SIG-M5 (cell line): ENCODE measurements at regions not wholly inside any gene's neighbourhood (a gene's known extent, or its start where the extent isn't known, plus 50 kb on each side); places are given as distances from the start of the nearest gene placed in this dataset.

Experiments used
- DNase-seq: peaks from one replicate; lab custom pipeline; 2025; lab: John Stamatoyannopoulos, UW

DNA sequence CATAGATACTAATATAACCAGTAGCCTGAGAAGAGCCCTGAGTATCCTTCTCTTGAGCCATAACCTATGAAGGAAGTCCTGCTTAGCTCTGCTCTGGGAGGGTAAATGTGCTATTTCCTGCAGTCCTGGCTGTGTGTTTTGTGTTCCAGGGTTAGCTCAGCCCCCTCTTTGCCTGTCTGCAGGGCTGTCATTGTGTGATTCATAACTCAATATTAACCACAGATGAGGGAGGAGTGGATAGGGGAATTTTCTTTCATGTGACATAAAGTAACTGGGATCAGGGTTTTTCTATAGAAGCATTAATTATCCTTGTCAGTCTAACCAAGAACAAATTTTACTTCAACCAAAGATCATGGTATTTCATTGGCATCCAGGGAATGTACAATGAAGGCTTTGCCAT is 183.3 kb upstream of the ZBTB20 start:
- DNase-seq, result no peak

DNA sequence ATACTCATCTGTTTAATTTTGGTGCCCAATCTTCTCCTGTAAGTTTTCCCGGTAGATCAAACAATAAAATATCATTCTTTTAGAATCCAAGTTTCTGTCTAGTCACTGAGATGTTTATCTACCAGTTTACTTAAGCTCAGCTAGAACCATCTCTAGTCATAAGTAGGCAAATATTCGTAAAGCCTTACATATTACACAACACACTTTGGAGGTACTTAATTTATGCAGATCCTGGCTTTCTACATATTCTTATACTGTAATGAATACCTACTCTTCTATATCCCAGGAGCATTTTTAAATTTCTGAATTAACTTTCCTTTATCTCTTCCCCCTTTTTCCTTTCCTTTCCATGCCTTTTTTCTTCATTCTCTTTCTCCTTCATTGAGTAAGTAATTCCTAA is 185.9 kb upstream of the ZBTB20 start:
- DNase-seq, result no peak

DNA sequence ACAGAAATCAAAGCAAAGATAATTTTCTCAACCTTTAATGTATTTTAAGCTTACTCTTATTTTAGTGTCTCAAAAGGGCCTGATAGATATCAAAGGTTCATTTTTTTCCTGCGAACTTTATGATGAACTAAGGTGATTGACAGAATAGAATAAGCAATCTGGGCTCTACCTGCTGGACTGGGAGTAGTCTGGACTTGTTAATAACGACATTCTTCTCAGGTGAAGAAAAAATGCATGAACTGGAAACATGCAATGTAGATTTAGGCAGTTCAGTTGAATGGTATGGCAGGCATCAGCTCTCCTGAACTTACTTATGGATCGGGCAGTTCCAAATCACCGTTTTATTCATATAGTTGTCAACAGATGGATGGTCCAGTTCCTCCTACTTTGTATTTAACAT is 189.7 kb upstream of the ZBTB20 start:
- no peak for DNase-seq

DNA sequence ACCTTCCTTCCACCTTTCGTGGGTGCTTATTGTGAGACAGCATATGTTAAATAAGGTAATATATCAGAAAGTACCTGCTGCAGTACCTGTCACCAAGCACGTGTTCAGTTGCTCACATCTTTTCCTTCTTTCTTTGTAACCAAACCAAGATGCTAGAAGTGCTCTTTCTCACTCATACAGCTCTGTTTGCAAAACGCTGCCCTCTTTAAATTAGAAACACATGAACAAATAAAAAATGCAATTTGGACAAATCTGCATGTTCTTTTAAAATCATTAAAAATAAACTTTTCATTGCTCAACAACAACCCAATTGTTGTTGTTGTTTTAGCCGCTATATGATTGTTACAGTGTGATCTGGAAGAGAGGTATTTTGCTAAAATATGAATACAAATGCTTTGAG is 193.5 kb upstream of the ZBTB20 start:
- DNase-seq, result no peak

DNA sequence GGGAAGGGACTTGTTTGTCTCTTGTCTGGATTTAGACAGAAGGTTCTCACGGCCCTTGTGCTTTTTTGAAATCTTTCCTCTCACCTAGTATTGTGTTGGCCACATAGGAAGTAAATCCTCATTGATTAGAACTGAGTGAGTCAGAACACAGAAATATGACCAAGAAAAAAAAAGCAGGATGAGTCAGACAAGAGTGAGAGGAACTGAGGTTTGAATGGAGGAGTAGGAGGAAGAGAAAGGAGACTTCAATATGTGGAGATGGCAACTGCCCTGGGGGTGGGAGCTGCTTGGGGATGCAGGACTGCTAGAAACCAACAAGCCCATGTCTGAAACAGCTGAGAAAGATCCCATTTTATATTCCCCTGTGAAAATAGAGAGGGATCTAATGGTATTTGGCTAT is 194.1 kb upstream of the ZBTB20 start:
- no peak for DNase-seq

DNA sequence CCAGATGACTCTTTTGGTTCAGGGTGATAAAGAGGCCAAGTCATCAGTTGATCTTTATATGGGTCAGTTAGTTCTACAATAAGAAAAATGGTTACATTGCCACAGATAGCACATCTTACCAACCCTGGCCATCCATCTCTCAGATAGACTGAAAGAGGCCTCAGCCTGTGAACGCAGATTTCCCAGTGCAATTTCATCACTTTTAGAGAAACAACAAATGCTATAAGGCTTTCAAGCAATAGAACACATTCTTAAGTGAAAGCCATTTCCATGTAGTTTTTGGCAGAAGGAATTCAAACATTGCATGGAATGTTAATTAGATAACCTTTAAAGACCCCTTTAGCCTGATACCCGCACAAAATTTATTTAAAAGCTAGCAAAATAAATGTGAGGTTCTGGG is 200.6 kb upstream of the ZBTB20 start:
- no peak for DNase-seq

DNA sequence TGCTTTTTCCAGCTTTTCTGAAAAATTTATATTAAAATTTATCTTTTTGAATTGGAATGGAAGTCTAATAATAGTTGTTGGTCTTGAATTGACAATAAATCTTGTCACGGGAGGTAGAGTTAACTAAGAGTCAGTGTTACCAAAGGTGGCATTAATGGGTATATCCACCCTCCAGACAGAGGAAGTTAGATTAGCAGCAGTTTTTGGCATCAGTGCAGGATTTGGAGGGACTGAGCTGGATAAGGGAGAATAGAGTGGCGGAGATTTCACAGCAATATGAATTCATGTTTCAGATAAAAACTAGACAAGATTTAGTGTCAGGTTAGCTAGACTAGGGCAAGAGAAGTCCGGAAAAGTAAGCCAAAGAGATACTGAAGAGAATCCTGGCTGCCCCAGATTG is 201.3 kb upstream of the ZBTB20 start:
- no peak for DNase-seq

DNA sequence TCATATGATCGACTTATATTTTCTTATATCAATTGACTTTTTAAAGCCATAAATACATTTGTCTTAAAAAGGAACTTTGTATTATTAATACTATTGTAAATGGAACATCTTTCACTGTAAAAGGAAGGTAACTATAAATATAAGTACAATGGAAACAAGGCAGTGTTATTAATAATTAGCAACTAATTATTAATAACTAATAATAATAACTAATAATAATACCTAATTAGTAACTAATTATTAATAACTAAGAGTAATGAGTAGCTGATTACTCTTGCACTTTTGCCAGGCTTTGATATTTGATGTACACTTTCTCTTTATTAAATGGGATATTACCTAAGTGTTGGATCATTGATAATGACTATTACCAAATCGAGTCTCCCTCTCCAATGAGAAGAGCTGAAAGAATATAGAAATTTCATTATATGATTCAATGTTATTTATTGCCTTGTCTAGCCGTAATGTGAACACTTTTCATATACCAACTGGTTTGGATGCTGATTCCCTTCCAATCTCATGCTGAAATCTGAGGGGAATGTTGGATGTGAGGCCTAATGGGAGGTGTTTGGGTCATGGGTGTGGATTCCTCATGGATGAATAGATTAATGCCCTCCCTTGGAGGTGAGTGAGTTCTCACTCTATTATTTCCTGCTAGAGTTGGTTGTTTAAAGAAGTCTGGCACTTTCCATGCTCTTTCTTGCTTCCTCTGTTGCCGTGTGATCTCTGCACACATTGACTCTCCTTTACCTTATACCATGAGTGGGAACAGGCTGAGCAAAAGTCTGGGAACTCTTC is 202.1 kb upstream of the ZBTB20 start:
- DNase-seq, result no peak

DNA sequence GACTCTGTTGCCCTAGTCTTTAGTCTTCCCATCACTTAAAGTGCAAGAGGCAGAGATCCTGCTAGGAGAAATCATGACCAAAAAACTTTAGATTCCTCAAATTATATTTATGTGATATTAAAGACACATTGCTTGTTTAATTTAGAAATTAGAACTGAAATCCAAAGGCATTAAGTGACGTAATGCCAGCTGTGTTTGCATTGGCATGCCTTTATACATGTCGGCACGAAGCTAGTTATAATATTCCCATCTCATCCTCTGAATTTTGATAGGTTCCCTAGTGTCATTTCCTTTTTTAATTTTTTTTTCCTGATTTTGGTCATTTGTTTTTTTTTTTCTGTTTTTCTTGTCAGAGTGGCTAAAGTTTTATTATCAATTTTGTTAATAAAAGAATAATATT is 203.5 kb upstream of the ZBTB20 start:
- DNase-seq, result no peak

DNA sequence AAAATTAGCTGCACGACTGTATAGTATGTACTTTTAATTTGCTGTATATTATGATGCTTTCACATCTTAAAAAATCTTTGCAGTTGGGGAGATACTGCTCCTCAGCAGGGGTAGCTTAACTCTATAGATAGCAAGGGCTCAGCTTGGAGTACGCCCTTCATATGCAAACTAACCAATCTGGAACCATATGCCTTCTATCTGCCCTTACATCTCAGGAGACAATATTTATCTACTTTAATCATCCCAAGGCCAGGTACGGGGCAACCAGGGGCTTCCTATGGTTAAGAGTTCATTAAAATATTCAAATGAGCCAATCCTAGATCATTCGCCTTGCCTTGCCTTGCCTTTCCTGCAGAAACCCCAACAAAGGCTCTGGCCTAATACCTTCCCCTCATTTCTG is 204.1 kb upstream of the ZBTB20 start:
- DNase-seq, result no peak

DNA sequence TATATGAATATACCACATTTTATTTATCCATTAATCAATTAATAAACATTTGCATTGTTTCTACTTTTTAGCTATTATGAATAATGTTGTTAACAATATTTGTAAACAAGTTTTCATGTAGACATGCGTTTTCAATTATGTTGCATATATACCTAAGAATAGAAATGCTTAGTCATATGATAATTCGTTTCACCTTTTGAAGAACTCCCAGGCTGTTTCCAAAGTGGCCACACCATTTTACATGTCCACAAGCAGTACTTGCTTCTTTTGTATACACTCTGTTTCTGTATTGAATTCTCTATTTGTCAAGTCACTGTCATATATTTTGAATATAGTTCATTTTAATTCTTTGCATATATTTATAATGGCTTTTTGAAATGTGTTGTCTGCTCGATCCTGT is 206.9 kb upstream of the ZBTB20 start:
- no peak for DNase-seq

DNA sequence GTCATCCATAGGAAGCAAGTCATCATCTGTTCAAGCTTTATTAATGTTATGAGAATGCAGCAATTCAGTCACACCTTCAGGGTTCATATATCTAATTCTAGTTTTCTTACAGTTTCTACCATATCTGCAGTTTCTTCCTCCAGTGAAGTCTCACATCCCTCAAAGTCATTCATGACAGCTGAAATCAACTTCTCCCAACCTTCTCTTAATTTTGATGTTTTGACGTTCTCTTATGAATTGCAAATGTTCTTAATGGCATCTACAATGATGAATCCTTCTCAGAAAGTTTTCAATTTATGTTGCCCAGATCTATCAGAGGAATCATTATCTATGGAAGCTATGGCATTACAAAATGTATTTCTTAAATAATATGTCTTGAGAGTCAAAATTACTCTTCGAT is 210.4 kb upstream of the ZBTB20 start:
- DNase-seq, result no peak

DNA sequence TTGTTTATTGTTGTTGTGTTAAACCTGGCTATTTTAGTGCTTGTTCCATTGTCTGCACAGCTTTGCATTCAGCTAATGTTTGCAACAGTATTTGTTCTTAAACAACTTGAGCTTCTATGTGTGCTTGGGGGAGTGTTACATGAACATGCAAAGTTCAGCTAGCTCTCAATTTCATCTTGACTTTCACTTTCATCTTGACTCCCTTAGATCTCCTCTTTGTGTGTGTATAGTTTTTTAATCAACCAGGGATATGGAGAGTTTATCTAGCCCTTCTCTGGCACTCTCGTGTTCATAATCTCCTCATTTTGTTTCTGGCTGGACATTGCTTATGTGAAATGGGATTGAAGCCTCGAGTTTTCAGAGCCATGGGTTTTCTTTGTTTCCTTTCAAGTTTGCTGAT is 212.4 kb upstream of the ZBTB20 start:
- no peak for DNase-seq

DNA sequence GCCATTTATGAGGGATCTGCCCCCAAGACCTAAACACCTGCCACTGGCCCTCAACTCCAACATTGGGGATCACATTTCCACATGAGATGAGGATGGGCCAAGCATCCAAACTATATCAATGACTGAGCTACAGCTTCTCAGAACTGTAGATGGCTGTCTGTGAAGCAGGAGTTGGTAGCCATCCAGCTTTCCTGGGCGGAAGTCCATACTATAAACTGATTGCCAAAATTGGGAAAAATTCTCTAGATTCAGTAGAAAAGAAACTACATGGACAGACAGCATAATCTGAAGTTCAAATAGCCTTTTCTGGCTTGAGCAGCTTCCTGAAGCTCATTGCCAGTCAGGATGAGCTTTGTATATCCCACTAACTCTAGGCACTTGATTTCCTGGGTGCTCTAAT is 214.7 kb upstream of the ZBTB20 start:
- DNase-seq, result no peak

DNA sequence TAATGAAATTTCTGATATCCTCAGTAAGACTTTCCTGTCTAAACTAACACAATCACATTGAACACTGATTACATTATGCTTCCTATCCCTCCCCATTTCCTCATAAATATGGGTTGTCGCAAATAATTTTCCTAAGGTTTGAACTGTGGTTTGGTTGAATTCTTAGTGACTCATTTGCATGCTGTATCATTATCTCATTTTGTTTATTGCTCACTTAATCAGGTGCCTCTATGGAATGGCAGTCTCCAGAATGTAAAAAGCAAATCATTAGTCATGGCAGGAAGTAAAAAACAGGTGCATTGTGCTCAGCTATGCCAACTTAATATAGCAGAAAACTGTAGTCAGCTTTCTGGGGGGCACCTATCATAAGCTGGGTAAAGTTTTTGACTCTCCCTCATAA is 216.0 kb upstream of the ZBTB20 start:
- no peak for DNase-seq

DNA sequence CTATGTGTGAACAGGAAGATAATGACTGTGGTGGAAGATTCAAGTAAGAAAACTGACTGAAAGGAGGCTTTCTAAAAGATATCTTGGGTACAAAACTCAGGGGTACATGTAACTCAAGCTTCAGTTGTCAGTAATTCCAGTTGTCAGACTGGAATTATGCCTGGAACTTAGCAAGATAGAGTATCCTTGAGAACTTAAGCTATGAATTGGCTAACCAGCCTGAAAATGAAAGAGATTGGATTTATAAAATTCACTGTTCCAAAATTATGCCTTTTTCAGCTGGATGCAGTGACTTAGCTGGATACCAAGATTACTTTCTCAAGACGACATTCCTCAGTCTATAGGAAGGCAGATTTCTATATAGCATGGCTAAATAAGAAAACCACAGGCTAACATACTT is 221.9 kb upstream of the ZBTB20 start:
- no peak for DNase-seq

DNA sequence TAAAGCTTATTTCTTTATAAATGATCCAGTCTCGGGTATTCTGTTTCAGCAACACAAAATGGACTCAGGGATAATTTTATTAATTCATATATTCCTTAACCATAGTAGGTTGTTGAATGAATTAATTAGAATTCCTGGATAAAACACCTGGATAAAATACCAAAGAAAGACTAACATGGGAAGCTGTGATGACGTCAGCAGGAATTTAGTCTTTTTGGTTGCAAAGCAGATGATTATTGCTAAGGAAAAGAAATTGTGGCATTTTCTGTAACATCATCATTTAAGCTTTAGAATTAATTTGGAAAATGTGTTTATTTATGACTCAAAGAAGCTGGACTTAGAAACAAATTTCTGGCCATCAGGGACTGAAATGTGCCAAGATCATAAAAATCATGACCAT is 228.3 kb upstream of the ZBTB20 start:
- no peak for DNase-seq

DNA sequence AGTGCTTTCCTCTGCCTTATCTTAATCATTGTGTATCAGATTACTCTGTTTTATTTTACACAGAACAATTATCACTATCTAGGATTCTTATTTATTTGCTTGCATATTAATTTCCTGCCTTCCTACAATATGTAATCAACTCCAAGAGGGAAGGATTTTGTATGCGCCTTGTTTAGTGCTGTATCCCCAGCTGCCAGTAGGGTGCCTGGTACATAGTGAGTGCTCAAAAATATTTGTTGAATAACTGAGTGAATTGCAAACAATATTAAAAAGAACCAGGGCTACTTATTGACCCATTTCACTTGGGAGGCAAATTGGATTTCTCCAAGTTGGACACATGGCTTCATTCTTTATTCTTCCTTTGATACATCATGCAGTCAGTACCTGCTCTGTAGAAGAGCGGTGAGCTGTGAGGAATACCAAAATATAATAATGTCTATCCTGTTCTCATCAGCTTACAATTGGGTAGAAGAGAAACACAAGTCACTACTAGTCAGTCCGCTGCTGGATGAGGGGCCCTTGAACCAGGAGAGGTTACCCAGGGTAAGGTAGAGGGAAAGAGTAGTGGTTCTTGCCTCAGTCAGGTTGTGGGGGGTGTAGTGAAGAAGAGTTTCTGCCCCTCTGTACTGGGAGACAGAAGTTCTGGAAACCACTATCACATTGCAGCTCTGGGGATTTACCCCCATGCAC is 233.9 kb upstream of the ZBTB20 start:
- DNase-seq, result no peak

DNA sequence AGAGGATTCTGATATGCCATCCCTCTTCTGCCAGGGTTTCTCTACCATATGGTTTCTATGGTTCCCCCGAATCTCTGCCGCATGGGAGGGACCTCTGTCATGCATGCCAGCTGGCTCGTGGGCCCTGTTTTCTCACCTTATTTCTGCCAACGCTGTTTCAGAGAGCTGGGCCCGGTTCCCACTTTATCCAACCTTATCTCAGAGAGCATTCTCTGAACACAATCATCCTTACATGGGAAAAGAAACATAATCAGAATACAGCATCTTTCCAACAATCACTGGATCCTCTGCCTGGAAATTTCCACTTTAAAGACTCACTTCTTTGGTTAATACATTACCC is 234.5 kb upstream of the ZBTB20 start:
- no peak for DNase-seq

DNA sequence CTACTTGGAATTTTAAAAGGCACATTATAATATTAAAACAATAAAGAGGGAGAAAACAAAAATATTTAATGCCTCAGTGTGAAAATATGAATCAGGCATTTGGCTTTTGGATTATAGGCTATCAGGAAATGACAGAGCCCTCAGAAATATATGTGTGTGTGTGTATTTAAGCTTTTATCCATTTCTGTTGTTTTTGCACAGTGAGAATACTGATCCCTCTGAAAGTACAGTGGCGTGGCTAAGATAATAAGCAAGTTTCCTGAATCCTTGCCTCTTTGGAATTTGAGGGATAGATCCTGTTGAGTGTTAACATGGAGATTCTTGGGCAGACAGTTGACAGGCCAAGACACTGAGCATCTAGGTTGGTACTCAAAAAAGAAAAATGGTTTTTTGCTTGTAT is 234.8 kb upstream of the ZBTB20 start:
- DNase-seq, result no peak

DNA sequence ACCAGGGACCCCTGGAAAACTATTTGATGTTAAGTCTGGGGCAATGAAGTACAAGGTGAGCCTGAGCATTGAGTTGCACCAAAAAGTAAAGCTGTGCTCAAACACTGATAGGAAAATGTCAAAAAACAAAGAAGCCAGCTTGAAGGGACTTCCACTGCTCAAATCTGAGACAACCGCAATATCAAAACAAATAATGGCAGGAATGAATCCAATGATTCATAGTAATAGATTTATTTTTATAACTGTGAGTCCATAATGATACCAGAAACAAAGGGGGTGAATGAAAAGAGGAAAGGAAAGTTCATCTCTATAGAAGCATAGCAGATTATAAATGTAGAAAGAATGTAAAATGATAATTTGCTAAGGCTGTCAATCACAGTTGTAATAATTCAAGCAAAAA is 237.3 kb upstream of the ZBTB20 start:
- DNase-seq, result no peak

DNA sequence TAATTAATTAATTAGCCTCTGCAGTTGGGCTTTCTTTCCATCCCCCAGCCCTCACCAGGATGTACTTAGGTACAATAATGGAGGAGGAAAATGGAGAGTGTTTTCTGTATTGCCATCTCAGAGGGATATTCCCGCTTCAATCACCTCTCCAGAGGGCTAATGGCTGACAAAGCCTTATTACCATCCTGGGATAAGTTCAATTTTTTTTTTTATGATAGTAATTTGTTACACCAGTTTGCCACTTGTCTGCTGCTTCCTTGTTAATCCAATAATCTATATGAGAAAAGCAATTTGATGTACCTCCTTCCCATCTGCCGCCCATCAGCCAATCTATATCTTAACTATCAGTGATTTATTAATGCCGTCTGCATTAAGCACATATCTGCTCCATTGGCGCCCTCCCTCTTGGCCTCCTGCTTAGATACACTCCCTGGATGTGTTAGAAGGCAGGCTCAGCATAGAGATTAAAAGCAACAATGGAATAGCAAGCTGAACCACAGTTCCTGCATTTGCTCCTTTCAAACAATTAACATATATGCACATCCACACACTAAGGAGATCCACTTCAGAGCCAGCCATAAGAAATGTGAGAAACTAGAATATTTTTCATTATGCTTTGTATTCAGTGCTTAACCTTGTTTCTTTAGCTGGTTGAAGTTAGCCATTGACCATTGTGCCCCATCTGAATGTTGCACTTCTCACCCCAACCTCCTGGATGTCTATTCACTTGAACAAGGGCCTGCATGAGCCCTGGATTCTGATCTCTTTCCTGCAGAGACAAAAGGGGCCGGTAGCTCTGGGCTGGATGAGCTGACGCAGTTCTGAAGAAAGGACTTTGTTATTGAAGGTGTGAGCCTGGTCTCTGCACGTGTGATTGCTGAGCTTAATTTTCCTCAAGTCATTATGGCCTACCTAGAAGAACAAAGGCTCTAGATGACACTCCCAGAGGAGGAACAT is 237.3 kb upstream of the GAP43 start:
- no peak for DNase-seq

DNA sequence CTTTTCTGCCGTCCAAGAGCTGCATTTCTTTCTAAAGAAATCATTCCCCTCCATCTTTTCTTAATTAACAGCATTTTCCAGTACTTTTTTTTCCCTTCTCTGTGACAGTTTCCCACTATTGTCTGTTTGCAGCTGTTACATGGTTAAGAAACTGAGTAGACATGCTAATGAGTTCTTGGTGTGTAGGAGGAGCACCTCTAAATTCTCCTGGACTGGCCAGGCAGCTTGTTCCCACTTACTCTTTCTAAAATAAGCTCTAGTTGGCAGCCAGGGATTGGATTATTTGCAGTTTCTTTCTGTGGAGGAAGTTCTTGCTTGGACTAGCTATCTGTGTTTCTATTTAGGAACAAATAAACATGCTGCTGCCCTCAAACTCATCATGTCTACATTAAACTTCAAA is 235.1 kb upstream of the GAP43 start:
- DNase-seq, result no peak
